Upper lobe of left lung (tissue), 6 donors: ENCODE measurements at regions not wholly inside any gene's neighbourhood (a gene's known extent, or its start where the extent isn't known, plus 50 kb on each side); places are given as distances from the start of the nearest gene placed in this dataset.

Source experiments
- ATAC-seq, 2 donors: fragments of 200-7000 bp; cut with Tn5 transposase; one replicate each; pipeline ENCODE4 v1.9.1; 2022; ENCODE audit warnings: mild to moderate bottlenecking in 2 of 2, moderate library complexity in 2 of 2; ENCODE audit not compliant: low FRiP score in 2 of 2
- DNase-seq, 2 donors: peaks; one replicate each; pipeline ENCODE4 v3.0.0-alpha.2; 2019 to 2020
- H3K27ac ChIP-seq, 4 donors: fragments of 200-600 bp; sonication (generic); one replicate each; pipeline ENCODE4 v1.5.1; 2016 to 2019
- H3K27me3 ChIP-seq, 4 donors: fragments of 200-600 bp; sonication (generic); one replicate each; pipeline ENCODE4 v1.5.1; 2017 to 2019
- H3K36me3 ChIP-seq, 4 donors: fragments of 200-600 bp; sonication (generic); one replicate each; pipeline ENCODE4 v1.5.1; 2016 to 2019
- H3K4me1 ChIP-seq, 4 donors: fragments of 200-600 bp; sonication (generic); one replicate each; pipeline ENCODE4 v1.5.1; 2018 to 2019
- H3K4me3 ChIP-seq, 4 donors: fragments of 200-600 bp; sonication (generic); one replicate each; pipeline ENCODE4 v1.5.1; 2017 to 2019; ENCODE audit warnings: mild to moderate bottlenecking in 2 of 4, moderate library complexity in 1 of 4
- H3K9me3 ChIP-seq, 4 donors: fragments of 200-600 bp; sonication (generic); one replicate each; pipeline ENCODE4 v1.5.1; 2018 to 2019
- CTCF ChIP-seq, 6 experiments: fragments of 450-650 bp in 4 of 6; fragments of 200-600 bp in 2 of 6; sonication (generic) in 2 of 6; IDR thresholded peaks; one replicate each; pipeline ENCODE4 v1.5.1; 2016 to 2019; ENCODE audit warnings: antibody characterized with exemption in 6 of 6
- EP300 ChIP-seq, 4 donors: sonication (generic); formaldehyde crosslinking; IDR thresholded peaks; one replicate each; pipeline ENCODE4 v1.5.1; 2017; ENCODE audit warnings: antibody characterized with exemption in 4 of 4, control low read depth in 2 of 4
- POLR2A ChIP-seq, 4 donors: fragments of 450-650 bp; IDR thresholded peaks; one replicate each; pipeline ENCODE4 v1.5.1; 2016 to 2017; ENCODE audit warnings: antibody characterized with exemption in 4 of 4, mild to moderate bottlenecking in 2 of 4
- POLR2AphosphoS5 ChIP-seq, 2 donors: sonication (generic); formaldehyde crosslinking; IDR thresholded peaks; one replicate each; pipeline ENCODE4 v1.5.1; 2017; ENCODE audit warnings: antibody characterized with exemption in 2 of 2
- WGBS, 2 donors: methylation state at CpG; one replicate each; pipeline ENCODE4 v1.1.5; 2017 to 2018; 5-methylcytosine and 5-hydroxymethylcytosine counted together
- donor health status: DM: no; HTN: no; CAD: no; lungs with moderate emphysema.
- donor health status: DM: no; HTN: yes; CAD: no; lungs with severe emphysema.

- Histone ChIP-seq H3K4me3 (no peak overlapping the region), H3K27me3 (no peaks in the 10 kb centered on the region), H3K9me3 (no peaks in the 10 kb centered on the region), H3K4me1 (no peaks in the 10 kb centered on the region), H3K27ac (no peak overlapping the region), H3K36me3 (no peaks in the 10 kb centered on the region)
- TF ChIP-seq CTCF (IDR thresholded peaks at IDR 0.05) = no peak
- no peak for TF ChIP-seq EP300 (IDR thresholded peaks at IDR 0.05)
- no peak for TF ChIP-seq POLR2A (IDR thresholded peaks at IDR 0.05)
- TF ChIP-seq POLR2AphosphoS5 (IDR thresholded peaks at IDR 0.05) = no peak
- DNase-seq (no peak), ATAC-seq (no peak)
- 75 to 79% methylated on average over 6 of the region's 6 CpGs for WGBS, 2 donors
Measured at GRCh38 chr14:87079416-87079815, 913.6 kb downstream of the GALC start.

GRCh38 chr14:87076922-87077321, 916.1 kb downstream of the GALC start:
- TF ChIP-seq CTCF (IDR thresholded peaks at IDR 0.05) = no peak
- TF ChIP-seq EP300 (IDR thresholded peaks at IDR 0.05) = no peak
- TF ChIP-seq POLR2A (IDR thresholded peaks at IDR 0.05) = no peak
- no peak for DNase-seq
- Histone ChIP-seq H3K36me3 (no peaks in the 10 kb centered on the region), H3K27me3 (no peaks in the 10 kb centered on the region), H3K9me3 (no peaks in the 10 kb centered on the region), H3K4me3 (no peak overlapping the region), H3K4me1 (no peaks in the 10 kb centered on the region), H3K27ac (no peak overlapping the region)
- ATAC-seq = no peak

GRCh38 chr14:87076146-87076545, 916.8 kb downstream of the GALC start:
- no peak overlapping the region for H3K4me3 ChIP-seq
- no peak overlapping the region for H3K27ac ChIP-seq
- 43 to 48% methylated on average over 2 of the region's 2 CpGs for WGBS, 2 donors

GRCh38 chr14:87073880-87074570, 919.0 kb downstream of the GALC start:
- ATAC-seq = no peak
- Histone ChIP-seq H3K27ac (no peak overlapping the region), H3K36me3 (no peaks in the 10 kb centered on the region), H3K4me1 (no peaks in the 10 kb centered on the region), H3K27me3 (no peaks in the 10 kb centered on the region), H3K4me3 (no peak overlapping the region), H3K9me3 (no peaks in the 10 kb centered on the region)
- WGBS, 2 donors = 76 to 86% methylated on average over 5 of the region's 5 CpGs
- no peak for DNase-seq
- TF ChIP-seq EP300 (IDR thresholded peaks at IDR 0.05) = no peak
- no peak for TF ChIP-seq POLR2A (IDR thresholded peaks at IDR 0.05)
- no peak for TF ChIP-seq CTCF (IDR thresholded peaks at IDR 0.05)
- TF ChIP-seq POLR2AphosphoS5 (IDR thresholded peaks at IDR 0.05) = no peak

More at GRCh38 chr14:87076146-87076545, 916.8 kb downstream of the GALC start:
- no peaks in the 10 kb centered on the region for H3K4me1 ChIP-seq
- no peaks in the 10 kb centered on the region for H3K27me3 ChIP-seq
- DNase-seq (no peak), ATAC-seq (no peak)
- no peaks in the 10 kb centered on the region for H3K36me3 ChIP-seq
- TF ChIP-seq CTCF (IDR thresholded peaks at IDR 0.05) (no peak), POLR2A (IDR thresholded peaks at IDR 0.05) (no peak), EP300 (IDR thresholded peaks at IDR 0.05) (no peak), POLR2AphosphoS5 (IDR thresholded peaks at IDR 0.05) (no peak)
- H3K9me3 ChIP-seq = no peaks in the 10 kb centered on the region

- Histone ChIP-seq H3K4me1 (no peaks in the 10 kb centered on the region), H3K9me3 (no peaks in the 10 kb centered on the region), H3K4me3 (no peak overlapping the region), H3K27ac (no peak overlapping the region), H3K27me3 (no peaks in the 10 kb centered on the region), H3K36me3 (no peaks in the 10 kb centered on the region)
- ATAC-seq (no peak), DNase-seq (no peak)
- TF ChIP-seq EP300 (IDR thresholded peaks at IDR 0.05) (no peak), POLR2A (IDR thresholded peaks at IDR 0.05) (no peak), CTCF (IDR thresholded peaks at IDR 0.05) (no peak), POLR2AphosphoS5 (IDR thresholded peaks at IDR 0.05) (no peak)
- WGBS, 2 donors = 94 to 95% methylated on average over 11 of the region's 11 CpGs
Measured at GRCh38 chr14:87067591-87067990, 925.4 kb downstream of the GALC start.
